ENCODE measurements at regions not wholly inside any gene's neighbourhood (a gene's known extent, or its start where the extent isn't known, plus 50 kb on each side); places are given as distances from the start of the nearest gene placed in this dataset.

DNA sequence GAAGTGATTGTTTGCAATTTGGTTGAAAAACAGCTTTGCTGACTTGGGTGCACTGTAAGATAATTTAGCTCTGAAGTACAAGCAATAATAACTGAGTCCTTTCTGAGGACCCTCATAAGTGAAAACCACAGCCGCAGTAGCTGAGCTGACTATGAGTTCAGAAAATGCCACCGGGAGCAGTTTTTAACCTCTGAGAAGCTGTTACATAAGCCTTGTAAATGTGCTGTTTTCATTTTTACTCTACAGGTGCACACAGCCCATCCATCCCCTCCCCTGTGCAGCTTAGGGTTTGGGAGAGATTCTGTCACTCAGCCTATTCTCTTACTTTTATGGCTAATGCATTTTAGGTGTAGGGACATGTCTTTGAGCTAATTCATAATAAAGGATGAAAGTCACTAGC, 255.5 kb upstream of the C11orf87 start:
- no peak for DNase-seq
- intact Hi-C loops (cut with DNase I; ENCODE audit: low total_unique reads): no loop called here
- Histone ChIP-seq H3K4me1 (no peaks in the 10 kb centered on the region), H3K9me3 (no peaks in the 10 kb centered on the region), H3K27me3 (no peaks in the 10 kb centered on the region), H3K27ac (no peak overlapping the region), H3K4me3 (no peak overlapping the region), H3K36me3 (no peaks in the 10 kb centered on the region)
- TF ChIP-seq, protein P1, sequence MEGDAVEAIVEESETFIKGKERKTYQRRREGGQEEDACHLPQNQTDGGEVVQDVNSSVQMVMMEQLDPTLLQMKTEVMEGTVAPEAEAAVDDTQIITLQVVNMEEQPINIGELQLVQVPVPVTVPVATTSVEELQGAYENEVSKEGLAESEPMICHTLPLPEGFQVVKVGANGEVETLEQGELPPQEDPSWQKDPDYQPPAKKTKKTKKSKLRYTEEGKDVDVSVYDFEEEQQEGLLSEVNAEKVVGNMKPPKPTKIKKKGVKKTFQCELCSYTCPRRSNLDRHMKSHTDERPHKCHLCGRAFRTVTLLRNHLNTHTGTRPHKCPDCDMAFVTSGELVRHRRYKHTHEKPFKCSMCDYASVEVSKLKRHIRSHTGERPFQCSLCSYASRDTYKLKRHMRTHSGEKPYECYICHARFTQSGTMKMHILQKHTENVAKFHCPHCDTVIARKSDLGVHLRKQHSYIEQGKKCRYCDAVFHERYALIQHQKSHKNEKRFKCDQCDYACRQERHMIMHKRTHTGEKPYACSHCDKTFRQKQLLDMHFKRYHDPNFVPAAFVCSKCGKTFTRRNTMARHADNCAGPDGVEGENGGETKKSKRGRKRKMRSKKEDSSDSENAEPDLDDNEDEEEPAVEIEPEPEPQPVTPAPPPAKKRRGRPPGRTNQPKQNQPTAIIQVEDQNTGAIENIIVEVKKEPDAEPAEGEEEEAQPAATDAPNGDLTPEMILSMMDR (IDR thresholded peaks at IDR 0.05): no peak

GRCh38 chr11:109173504-109173903, 248.5 kb upstream of the C11orf87 start:
- no peak for DNase-seq
- intact Hi-C loops (cut with DNase I; ENCODE audit: low total_unique reads): no loop called here
- TF ChIP-seq, protein P1 (IDR thresholded peaks at IDR 0.05): no peak
- H3K9me3 ChIP-seq: no peaks in the 10 kb centered on the region
- no peak overlapping the region for H3K4me3 ChIP-seq
- H3K4me1 ChIP-seq: no peaks in the 10 kb centered on the region
- H3K27me3 ChIP-seq: no peaks in the 10 kb centered on the region
- H3K36me3 ChIP-seq: no peaks in the 10 kb centered on the region
- H3K27ac ChIP-seq: no peak overlapping the region

DNA sequence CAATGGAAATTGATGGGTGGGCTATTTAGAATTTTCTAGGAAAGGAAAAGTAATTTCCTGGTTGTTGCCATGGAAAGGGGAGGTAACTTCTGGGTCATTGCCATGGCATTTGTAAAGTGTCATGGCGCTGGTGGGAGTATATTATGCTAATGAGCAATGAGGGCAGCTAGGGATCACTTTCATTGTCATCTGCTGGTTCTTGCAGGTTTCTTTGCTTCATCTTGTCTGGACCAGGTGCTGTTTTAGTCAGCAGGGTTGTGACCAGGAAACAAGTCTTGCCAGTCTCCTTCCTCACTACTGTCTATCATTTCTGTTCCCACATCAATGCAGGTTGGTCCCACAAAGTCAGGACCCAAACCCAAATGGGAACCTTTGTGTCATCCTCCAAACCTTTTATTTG, 237.6 kb upstream of the C11orf87 start:
- Histone ChIP-seq H3K9me3 (peaks cover 0 to 6% (median 0%) of the 10 kb centered on the region in 3 donors), H3K36me3 (no peaks in the 10 kb centered on the region), H3K4me1 (no peaks in the 10 kb centered on the region), H3K27ac (no peak overlapping the region), H3K27me3 (no peaks in the 10 kb centered on the region), H3K4me3 (no peak overlapping the region)
- TF ChIP-seq, protein P1 (IDR thresholded peaks at IDR 0.05): no peak
- no peak for DNase-seq
- intact Hi-C loops (cut with DNase I; ENCODE audit: low total_unique reads): no loop called here

GRCh38 chr11:109192864-109193263, 229.1 kb upstream of the C11orf87 start:
- Histone ChIP-seq H3K9me3 (peaks cover 0 to 15% (median 0%) of the 10 kb centered on the region in 3 donors), H3K36me3 (no peaks in the 10 kb centered on the region), H3K4me3 (no peak overlapping the region), H3K27ac (no peak overlapping the region), H3K4me1 (peaks cover 0 to 18% (median 0%) of the 10 kb centered on the region in 4 donors), H3K27me3 (no peaks in the 10 kb centered on the region)
- intact Hi-C loops (cut with DNase I; ENCODE audit: low total_unique reads): no loop called here
- DNase-seq: no peak
- TF ChIP-seq, protein P1 (IDR thresholded peaks at IDR 0.05): no peak

DNA sequence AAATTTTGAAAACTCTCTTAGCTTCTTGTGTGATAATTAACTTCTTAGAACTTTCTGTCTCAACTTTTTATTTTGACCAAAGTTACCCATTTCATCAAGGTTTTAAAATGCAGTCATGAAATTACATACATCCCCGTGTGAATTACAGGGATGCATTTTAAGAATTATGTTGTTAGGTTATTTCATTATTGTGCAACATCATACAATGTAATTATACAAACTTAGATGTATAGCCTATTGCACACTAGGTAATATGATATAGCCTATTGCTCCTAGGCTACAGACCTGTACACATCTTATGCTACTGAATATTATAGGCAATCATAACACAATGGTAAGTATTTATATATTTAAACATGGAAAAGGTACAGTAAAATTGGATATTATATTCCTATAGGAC, 228.1 kb upstream of the C11orf87 start:
- Histone ChIP-seq H3K4me3 (no peak overlapping the region), H3K4me1 (peaks cover 0 to 22% (median 0%) of the 10 kb centered on the region in 4 donors), H3K27ac (no peak overlapping the region), H3K27me3 (no peaks in the 10 kb centered on the region), H3K9me3 (peaks cover 0 to 15% (median 0%) of the 10 kb centered on the region in 3 donors), H3K36me3 (no peaks in the 10 kb centered on the region)
- no peak for DNase-seq
- intact Hi-C loops (cut with DNase I; ENCODE audit: low total_unique reads): no loop called here
- TF ChIP-seq, protein P1 (IDR thresholded peaks at IDR 0.05): no peak

- no peak overlapping the region for H3K27ac ChIP-seq
- no peak for DNase-seq
- no peak overlapping the region for H3K4me3 ChIP-seq
- no peaks in the 10 kb centered on the region for H3K36me3 ChIP-seq
- TF ChIP-seq, protein P1 (IDR thresholded peaks at IDR 0.05): no peak
- no peaks in the 10 kb centered on the region for H3K27me3 ChIP-seq
- intact Hi-C loops (cut with DNase I; ENCODE audit: low total_unique reads): no loop called here
- peaks cover 0 to 13% (median 0%) of the 10 kb centered on the region in 3 donors for H3K9me3 ChIP-seq
- peaks cover 0 to 22% (median 0%) of the 10 kb centered on the region in 4 donors for H3K4me1 ChIP-seq
Observed at GRCh38 chr11:109196016-109196415, 226.0 kb upstream of the C11orf87 start.

All from tibial artery (tissue), 4 donors.